ENCODE measurements at regions not wholly inside any gene's neighbourhood (a gene's known extent, or its start where the extent isn't known, plus 50 kb on each side); places are given as distances from the start of the nearest gene placed in this dataset.

DNA sequence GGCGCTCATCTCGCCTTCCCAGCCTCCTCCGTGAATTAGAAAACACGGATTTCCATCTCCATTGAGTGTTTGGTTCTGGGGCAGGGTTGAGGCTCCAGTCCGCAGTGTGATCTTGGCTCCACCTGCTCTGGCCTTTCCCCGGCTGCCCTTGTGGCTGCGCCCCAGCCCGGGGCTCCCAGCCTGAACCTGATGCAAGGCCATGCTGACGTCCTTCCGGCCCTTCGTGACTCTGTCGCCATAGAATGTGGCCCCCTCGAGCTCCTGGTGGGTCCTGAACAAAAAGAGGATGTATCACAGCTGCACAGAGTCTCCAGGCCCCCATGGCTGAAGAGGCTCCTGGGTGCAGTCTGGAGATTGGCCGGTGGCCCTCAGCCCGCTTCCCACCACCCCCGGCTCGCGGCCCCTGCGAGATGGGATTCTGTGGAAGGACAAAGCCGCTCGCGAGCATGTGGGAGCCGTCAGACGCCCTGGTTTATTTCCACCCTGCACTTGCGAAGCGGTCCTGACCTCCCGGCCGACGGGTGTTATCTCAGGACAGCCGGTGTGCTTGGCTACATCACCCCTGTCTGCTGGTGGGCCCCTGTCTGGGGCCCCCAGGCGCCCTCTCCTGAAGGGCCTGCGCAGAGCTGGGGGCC, 1214.0 kb downstream of the BRD1 start:
- TF ChIP-seq, protein P1, sequence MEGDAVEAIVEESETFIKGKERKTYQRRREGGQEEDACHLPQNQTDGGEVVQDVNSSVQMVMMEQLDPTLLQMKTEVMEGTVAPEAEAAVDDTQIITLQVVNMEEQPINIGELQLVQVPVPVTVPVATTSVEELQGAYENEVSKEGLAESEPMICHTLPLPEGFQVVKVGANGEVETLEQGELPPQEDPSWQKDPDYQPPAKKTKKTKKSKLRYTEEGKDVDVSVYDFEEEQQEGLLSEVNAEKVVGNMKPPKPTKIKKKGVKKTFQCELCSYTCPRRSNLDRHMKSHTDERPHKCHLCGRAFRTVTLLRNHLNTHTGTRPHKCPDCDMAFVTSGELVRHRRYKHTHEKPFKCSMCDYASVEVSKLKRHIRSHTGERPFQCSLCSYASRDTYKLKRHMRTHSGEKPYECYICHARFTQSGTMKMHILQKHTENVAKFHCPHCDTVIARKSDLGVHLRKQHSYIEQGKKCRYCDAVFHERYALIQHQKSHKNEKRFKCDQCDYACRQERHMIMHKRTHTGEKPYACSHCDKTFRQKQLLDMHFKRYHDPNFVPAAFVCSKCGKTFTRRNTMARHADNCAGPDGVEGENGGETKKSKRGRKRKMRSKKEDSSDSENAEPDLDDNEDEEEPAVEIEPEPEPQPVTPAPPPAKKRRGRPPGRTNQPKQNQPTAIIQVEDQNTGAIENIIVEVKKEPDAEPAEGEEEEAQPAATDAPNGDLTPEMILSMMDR (conservative IDR thresholded peaks at IDR 0.05; ENCODE audit: low read depth, low read length) = no peak
- no peak for TF ChIP-seq EZH2 (IDR thresholded peaks at IDR 0.05; ENCODE audit: low read length, unreplicated experiment)
- TF ChIP-seq EZH2phosphoT487 (IDR thresholded peaks at IDR 0.05; ENCODE audit: borderline replicate concordance, low read length) = no peak

Data from PC-3 (cell line).